ENCODE measurements at regions not wholly inside any gene's neighbourhood (a gene's known extent, or its start where the extent isn't known, plus 50 kb on each side); places are given as distances from the start of the nearest gene placed in this dataset.

GRCh38 chr11:26035696-26036095, 296.2 kb upstream of the ANO3 start:
- intact Hi-C loops (cut with micrococcal nuclease): no loop called here
- H3K4me1 Mint-ChIP-seq (ENCODE audit: low read depth): no peaks in the 10 kb centered on the region
- H3K4me3 Mint-ChIP-seq: no peak overlapping the region
- no peak overlapping the region for H3K27ac Mint-ChIP-seq
- no peaks in the 10 kb centered on the region for H3K27me3 Mint-ChIP-seq
- no peaks in the 10 kb centered on the region for H3K36me3 Mint-ChIP-seq (ENCODE audit: low read depth)
- no peaks in the 10 kb centered on the region for H3K9me3 Mint-ChIP-seq

- Mint-ChIP-seq H3K4me3 (no peak overlapping the region), H3K4me1 (ENCODE audit: low read depth) (no peaks in the 10 kb centered on the region), H3K9me3 (no peaks in the 10 kb centered on the region), H3K27me3 (no peaks in the 10 kb centered on the region), H3K27ac (no peak overlapping the region), H3K36me3 (ENCODE audit: low read depth) (no peaks in the 10 kb centered on the region)
- intact Hi-C loops (cut with micrococcal nuclease): no loop called here
Observed at GRCh38 chr11:26037716-26038115, 294.2 kb upstream of the ANO3 start.

GRCh38 chr11:26040339-26040738, 291.6 kb upstream of the ANO3 start:
- intact Hi-C loops (cut with micrococcal nuclease): no loop called here
- H3K27me3 Mint-ChIP-seq: no peaks in the 10 kb centered on the region
- no peaks in the 10 kb centered on the region for H3K36me3 Mint-ChIP-seq (ENCODE audit: low read depth)
- H3K9me3 Mint-ChIP-seq: no peaks in the 10 kb centered on the region
- H3K27ac Mint-ChIP-seq: no peak overlapping the region
- H3K4me3 Mint-ChIP-seq: no peak overlapping the region
- no peaks in the 10 kb centered on the region for H3K4me1 Mint-ChIP-seq (ENCODE audit: low read depth)

DNA sequence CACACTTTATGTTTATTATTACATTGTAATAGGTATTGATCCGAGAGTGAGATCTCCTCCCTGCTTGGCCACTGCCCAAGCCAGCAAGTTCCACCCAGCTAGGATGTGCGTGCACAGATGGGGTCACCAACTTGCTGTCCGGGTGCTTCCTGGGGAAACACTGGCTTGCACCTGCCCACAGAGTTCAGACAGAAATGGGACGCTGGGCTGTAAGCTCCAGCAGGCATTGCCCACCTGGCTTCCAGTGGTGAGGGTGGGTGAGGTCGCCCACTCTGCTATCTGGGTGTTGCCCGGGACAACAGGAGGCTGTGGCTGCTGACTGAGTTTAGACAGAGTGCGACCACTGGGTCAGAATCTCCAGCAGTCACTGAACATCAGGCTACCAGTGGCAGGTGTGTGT, 289.8 kb upstream of the ANO3 start:
- no peaks in the 10 kb centered on the region for H3K27me3 Mint-ChIP-seq
- H3K27ac Mint-ChIP-seq: no peak overlapping the region
- no peak overlapping the region for H3K4me3 Mint-ChIP-seq
- no peaks in the 10 kb centered on the region for H3K4me1 Mint-ChIP-seq (ENCODE audit: low read depth)
- H3K9me3 Mint-ChIP-seq: no peaks in the 10 kb centered on the region
- no peaks in the 10 kb centered on the region for H3K36me3 Mint-ChIP-seq (ENCODE audit: low read depth)
- intact Hi-C loops (cut with micrococcal nuclease): no loop called here

- H3K27me3 Mint-ChIP-seq: no peaks in the 10 kb centered on the region
- no peaks in the 10 kb centered on the region for H3K36me3 Mint-ChIP-seq (ENCODE audit: low read depth)
- intact Hi-C loops (cut with micrococcal nuclease): no loop called here
- H3K27ac Mint-ChIP-seq: no peak overlapping the region
- H3K9me3 Mint-ChIP-seq: no peaks in the 10 kb centered on the region
- no peak overlapping the region for H3K4me3 Mint-ChIP-seq
- H3K4me1 Mint-ChIP-seq (ENCODE audit: low read depth): no peaks in the 10 kb centered on the region
Observed at GRCh38 chr11:26043665-26044064, 288.3 kb upstream of the ANO3 start.

GRCh38 chr11:26044389-26044788, 287.5 kb upstream of the ANO3 start:
- H3K4me1 Mint-ChIP-seq (ENCODE audit: low read depth): no peaks in the 10 kb centered on the region
- intact Hi-C loops (cut with micrococcal nuclease): no loop called here
- no peaks in the 10 kb centered on the region for H3K36me3 Mint-ChIP-seq (ENCODE audit: low read depth)
- no peak overlapping the region for H3K4me3 Mint-ChIP-seq
- no peak overlapping the region for H3K27ac Mint-ChIP-seq
- no peaks in the 10 kb centered on the region for H3K27me3 Mint-ChIP-seq
- H3K9me3 Mint-ChIP-seq: no peaks in the 10 kb centered on the region

DNA sequence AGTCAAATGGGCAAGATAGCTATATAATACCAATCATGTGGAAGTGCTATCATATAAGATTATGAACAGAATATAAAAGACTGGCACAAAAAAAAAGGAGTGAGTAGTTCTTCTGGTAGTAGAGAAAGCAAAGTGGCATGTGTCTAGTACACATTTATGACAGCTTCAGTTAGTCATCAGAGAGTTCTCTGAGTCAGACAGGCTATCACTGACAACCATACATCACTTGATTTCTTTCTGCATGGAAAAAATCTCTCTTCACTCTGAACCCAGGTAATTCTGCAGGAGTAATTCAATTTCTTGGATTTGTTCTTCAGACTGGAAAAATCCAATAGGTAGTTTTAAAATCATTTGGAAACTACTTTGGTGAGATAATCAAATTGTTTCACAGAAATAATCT, 286.8 kb upstream of the ANO3 start:
- intact Hi-C loops (cut with micrococcal nuclease): no loop called here
- H3K36me3 Mint-ChIP-seq (ENCODE audit: low read depth): no peaks in the 10 kb centered on the region
- H3K27me3 Mint-ChIP-seq: no peaks in the 10 kb centered on the region

DNA sequence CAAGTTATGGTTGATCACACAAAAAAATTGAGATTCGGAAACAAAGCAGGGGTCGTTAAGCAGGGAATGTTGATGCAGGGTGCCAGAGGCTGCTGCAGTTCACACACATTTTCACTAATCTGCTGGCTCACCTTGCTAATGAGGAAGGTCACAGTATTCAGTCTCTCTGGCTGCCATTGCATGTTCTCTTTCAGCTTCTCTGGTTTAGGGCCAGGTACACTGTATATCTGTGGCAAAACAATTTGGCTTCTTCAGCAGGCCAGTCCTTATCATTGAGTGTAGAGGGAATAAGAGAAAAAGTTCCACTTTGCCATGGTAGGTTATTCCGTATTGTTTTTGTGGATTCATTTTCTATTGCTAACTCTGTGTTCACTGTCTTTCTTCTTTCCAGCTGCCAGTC, 283.7 kb upstream of the ANO3 start:
- Mint-ChIP-seq H3K4me1 (ENCODE audit: low read depth) (no peaks in the 10 kb centered on the region), H3K36me3 (ENCODE audit: low read depth) (no peaks in the 10 kb centered on the region), H3K9me3 (no peaks in the 10 kb centered on the region), H3K27me3 (no peaks in the 10 kb centered on the region), H3K27ac (no peak overlapping the region), H3K4me3 (no peak overlapping the region)
- intact Hi-C loops (cut with micrococcal nuclease): no loop called here

More for the DNA sequence above, 286.8 kb upstream of the ANO3 start:
- H3K4me1 Mint-ChIP-seq (ENCODE audit: low read depth): no peaks in the 10 kb centered on the region
- no peak overlapping the region for H3K27ac Mint-ChIP-seq
- H3K4me3 Mint-ChIP-seq: no peak overlapping the region
- H3K9me3 Mint-ChIP-seq: no peaks in the 10 kb centered on the region

DNA sequence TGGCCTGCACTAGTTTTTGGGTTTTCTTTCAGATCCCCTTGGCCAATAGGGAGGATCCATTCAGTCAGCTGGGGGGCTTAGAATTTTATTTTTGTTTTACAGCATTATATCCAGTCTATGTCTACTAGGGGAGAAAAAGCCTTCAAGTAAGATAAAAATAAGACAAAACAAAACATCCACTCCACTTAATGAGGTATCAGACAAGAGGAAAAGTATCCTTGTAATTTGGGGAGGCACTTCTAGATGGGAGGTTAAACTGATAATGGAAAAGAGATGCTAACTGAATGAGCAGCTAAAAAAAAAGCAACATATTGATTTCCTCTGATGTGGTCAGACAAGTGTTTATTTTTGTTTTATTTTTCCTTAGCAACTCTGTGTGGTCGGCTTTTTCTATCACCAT, 278.0 kb upstream of the ANO3 start:
- H3K36me3 Mint-ChIP-seq (ENCODE audit: low read depth): no peaks in the 10 kb centered on the region
- H3K9me3 Mint-ChIP-seq: no peaks in the 10 kb centered on the region
- intact Hi-C loops (cut with micrococcal nuclease): no loop called here
- no peaks in the 10 kb centered on the region for H3K27me3 Mint-ChIP-seq
- no peaks in the 10 kb centered on the region for H3K4me1 Mint-ChIP-seq (ENCODE audit: low read depth)
- no peak overlapping the region for H3K27ac Mint-ChIP-seq
- no peak overlapping the region for H3K4me3 Mint-ChIP-seq

- H3K4me3 Mint-ChIP-seq: no peak overlapping the region
- H3K27me3 Mint-ChIP-seq: no peaks in the 10 kb centered on the region
- no peaks in the 10 kb centered on the region for H3K36me3 Mint-ChIP-seq (ENCODE audit: low read depth)
- H3K27ac Mint-ChIP-seq: no peak overlapping the region
- H3K9me3 Mint-ChIP-seq: no peaks in the 10 kb centered on the region
- H3K4me1 Mint-ChIP-seq (ENCODE audit: low read depth): no peaks in the 10 kb centered on the region
- intact Hi-C loops (cut with micrococcal nuclease): no loop called here
Observed at GRCh38 chr11:26062660-26063059, 269.3 kb upstream of the ANO3 start.

DNA sequence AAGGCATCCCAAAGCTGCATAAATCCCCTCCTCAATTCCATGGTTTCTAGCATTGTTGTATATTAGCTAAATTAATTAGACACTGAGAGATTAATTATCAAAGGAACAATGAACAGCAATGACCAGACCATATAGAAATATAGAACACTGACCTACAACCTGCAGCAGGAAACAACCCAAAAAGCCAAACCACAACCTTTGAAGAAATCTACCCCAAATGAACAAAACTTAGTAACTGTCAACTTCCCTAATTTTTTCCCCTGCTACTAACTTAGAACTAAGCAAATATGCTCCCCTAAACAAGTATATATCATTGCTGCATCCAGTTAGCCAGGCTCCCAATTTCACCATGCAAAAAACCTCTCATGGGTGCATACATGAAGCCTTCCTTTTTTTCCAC, 268.0 kb upstream of the ANO3 start:
- Mint-ChIP-seq H3K36me3 (ENCODE audit: low read depth) (no peaks in the 10 kb centered on the region), H3K9me3 (no peaks in the 10 kb centered on the region), H3K4me3 (no peak overlapping the region), H3K27me3 (no peaks in the 10 kb centered on the region), H3K4me1 (ENCODE audit: low read depth) (no peaks in the 10 kb centered on the region), H3K27ac (no peak overlapping the region)
- intact Hi-C loops (cut with micrococcal nuclease): no loop called here

GRCh38 chr11:26065944-26066343, 266.0 kb upstream of the ANO3 start:
- H3K9me3 Mint-ChIP-seq: no peaks in the 10 kb centered on the region
- H3K4me1 Mint-ChIP-seq (ENCODE audit: low read depth): no peaks in the 10 kb centered on the region
- H3K27me3 Mint-ChIP-seq: no peaks in the 10 kb centered on the region
- intact Hi-C loops (cut with micrococcal nuclease): no loop called here
- no peak overlapping the region for H3K4me3 Mint-ChIP-seq
- H3K27ac Mint-ChIP-seq: no peak overlapping the region
- H3K36me3 Mint-ChIP-seq (ENCODE audit: low read depth): no peaks in the 10 kb centered on the region

GRCh38 chr11:26070714-26071380, 261.1 kb upstream of the ANO3 start:
- no peak overlapping the region for H3K4me3 Mint-ChIP-seq
- H3K27me3 Mint-ChIP-seq: no peaks in the 10 kb centered on the region
- H3K27ac Mint-ChIP-seq: no peak overlapping the region
- H3K4me1 Mint-ChIP-seq (ENCODE audit: low read depth): no peaks in the 10 kb centered on the region
- intact Hi-C loops (cut with micrococcal nuclease): loop anchor here (10.0 kb wide), 1 partner anchor 64 kb away; no protein-coding TSS in a partner anchor
- H3K9me3 Mint-ChIP-seq: no peaks in the 10 kb centered on the region
- no peaks in the 10 kb centered on the region for H3K36me3 Mint-ChIP-seq (ENCODE audit: low read depth)

- H3K4me1 Mint-ChIP-seq (ENCODE audit: low read depth): no peaks in the 10 kb centered on the region
- no peaks in the 10 kb centered on the region for H3K27me3 Mint-ChIP-seq
- no peak overlapping the region for H3K27ac Mint-ChIP-seq
- intact Hi-C loops (cut with micrococcal nuclease): loop anchor here (10.0 kb wide), 1 partner anchor 62 kb away; no protein-coding TSS in a partner anchor
- no peak overlapping the region for H3K4me3 Mint-ChIP-seq
- H3K9me3 Mint-ChIP-seq: no peaks in the 10 kb centered on the region
- H3K36me3 Mint-ChIP-seq (ENCODE audit: low read depth): no peaks in the 10 kb centered on the region
Observed at GRCh38 chr11:26072614-26073153, 259.2 kb upstream of the ANO3 start.

DNA sequence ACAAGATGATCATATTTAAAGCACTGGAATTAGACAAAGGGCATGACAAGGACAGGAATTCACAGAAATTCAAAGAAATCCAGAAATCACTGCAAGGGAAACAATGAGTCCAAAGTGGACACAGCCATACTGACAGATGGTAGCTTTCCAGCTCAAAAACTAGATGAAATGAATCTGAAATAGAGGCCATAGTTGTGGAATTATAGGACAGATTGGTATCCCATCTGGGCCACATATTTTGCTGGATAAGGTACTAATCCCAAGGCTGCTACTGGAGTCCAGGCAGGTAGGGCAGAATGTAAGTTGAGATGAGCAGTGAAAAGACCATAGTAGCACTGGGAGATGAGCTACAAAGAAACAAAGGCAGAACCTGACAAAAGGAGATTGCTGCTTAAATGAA, 258.3 kb upstream of the ANO3 start:
- H3K4me3 Mint-ChIP-seq: no peak overlapping the region
- H3K27ac Mint-ChIP-seq: no peak overlapping the region
- no peaks in the 10 kb centered on the region for H3K4me1 Mint-ChIP-seq (ENCODE audit: low read depth)
- intact Hi-C loops (cut with micrococcal nuclease): loop anchor here (10.0 kb wide), 1 partner anchor 61 kb away; no protein-coding TSS in a partner anchor
- H3K27me3 Mint-ChIP-seq: no peaks in the 10 kb centered on the region
- H3K9me3 Mint-ChIP-seq: no peaks in the 10 kb centered on the region
- no peaks in the 10 kb centered on the region for H3K36me3 Mint-ChIP-seq (ENCODE audit: low read depth)
